ENCODE measurements at regions not wholly inside any gene's neighbourhood (a gene's known extent, or its start where the extent isn't known, plus 50 kb on each side); places are given as distances from the start of the nearest gene placed in this dataset.

- Histone ChIP-seq H3K27me3 (ENCODE audit: insufficient read depth, low read length, poor library complexity, severe bottlenecking) (no peaks in the 10 kb centered on the region), H3K9me2 (replicated peaks; ENCODE audit: low read depth, low read length) (no peaks in the 10 kb centered on the region), H3K4me2 (ENCODE audit: low read depth, low read length, poor library complexity, severe bottlenecking) (peak overlapping the region; percentile 43), H3K4me1 (ENCODE audit: insufficient read depth, low read length, poor library complexity, severe bottlenecking) (peaks cover 22% of the 10 kb centered on the region), H4K20me1 (ENCODE audit: insufficient read depth, low read length, poor library complexity, severe bottlenecking) (no peaks in the 10 kb centered on the region), H3F3A (ENCODE audit: low read depth) (no peaks in the 10 kb centered on the region), H3K36me3 (ENCODE audit: insufficient read depth, low read length) (no peaks in the 10 kb centered on the region), H2AFZ (ENCODE audit: low read length) (0 out of 2 replicates have a peak overlapping the region, but pooled peaks have one; percentile 6), H3K79me2 (ENCODE audit: insufficient read depth, low read length) (no peaks in the 10 kb centered on the region; the same call in 1 of the 2 replicates), H3K9ac (ENCODE audit: low read depth, low read length, poor library complexity, severe bottlenecking) (peak overlapping the region; percentile 60), H3K4me3 (ENCODE audit: low read length, poor library complexity, severe bottlenecking) (peak overlapping the region; percentile 53), H3K9me3 (ENCODE audit: insufficient read depth, low read depth, low read length) (no peaks in the 10 kb centered on the region)
- TF ChIP-seq, protein P1, sequence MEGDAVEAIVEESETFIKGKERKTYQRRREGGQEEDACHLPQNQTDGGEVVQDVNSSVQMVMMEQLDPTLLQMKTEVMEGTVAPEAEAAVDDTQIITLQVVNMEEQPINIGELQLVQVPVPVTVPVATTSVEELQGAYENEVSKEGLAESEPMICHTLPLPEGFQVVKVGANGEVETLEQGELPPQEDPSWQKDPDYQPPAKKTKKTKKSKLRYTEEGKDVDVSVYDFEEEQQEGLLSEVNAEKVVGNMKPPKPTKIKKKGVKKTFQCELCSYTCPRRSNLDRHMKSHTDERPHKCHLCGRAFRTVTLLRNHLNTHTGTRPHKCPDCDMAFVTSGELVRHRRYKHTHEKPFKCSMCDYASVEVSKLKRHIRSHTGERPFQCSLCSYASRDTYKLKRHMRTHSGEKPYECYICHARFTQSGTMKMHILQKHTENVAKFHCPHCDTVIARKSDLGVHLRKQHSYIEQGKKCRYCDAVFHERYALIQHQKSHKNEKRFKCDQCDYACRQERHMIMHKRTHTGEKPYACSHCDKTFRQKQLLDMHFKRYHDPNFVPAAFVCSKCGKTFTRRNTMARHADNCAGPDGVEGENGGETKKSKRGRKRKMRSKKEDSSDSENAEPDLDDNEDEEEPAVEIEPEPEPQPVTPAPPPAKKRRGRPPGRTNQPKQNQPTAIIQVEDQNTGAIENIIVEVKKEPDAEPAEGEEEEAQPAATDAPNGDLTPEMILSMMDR (conservative IDR thresholded peaks at IDR 0.05; ENCODE audit: low read length) = no peak
- no peak for TF ChIP-seq EZH2phosphoT487 (IDR thresholded peaks at IDR 0.05; ENCODE audit: borderline replicate concordance)
Measured at GRCh38 chr7:26525398-26526264, 234.0 kb downstream of the SNX10 start.

DNA sequence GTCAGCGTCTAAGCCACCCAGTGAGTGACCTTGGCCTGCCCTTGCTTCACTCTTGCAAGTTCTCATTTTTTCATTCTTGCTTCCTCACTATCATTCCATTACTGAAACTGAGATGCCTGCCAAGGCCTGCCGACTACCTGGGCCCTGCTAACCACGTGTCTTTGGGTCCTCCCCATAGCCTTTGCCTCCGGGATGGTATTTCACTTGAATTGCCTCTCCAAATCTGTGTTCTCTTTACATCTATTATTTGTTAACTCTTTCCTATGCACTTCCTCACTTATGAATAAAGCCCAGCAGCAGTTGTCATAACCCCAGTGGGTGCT, 234.6 kb downstream of the SNX10 start:
- Histone ChIP-seq H3K9me3 (ENCODE audit: insufficient read depth, low read depth, low read length) (no peaks in the 10 kb centered on the region), H3K4me2 (ENCODE audit: low read depth, low read length, poor library complexity, severe bottlenecking) (peak overlapping the region; percentile 43), H3F3A (ENCODE audit: low read depth) (no peaks in the 10 kb centered on the region), H3K27me3 (ENCODE audit: insufficient read depth, low read length, poor library complexity, severe bottlenecking) (no peaks in the 10 kb centered on the region), H3K9ac (ENCODE audit: low read depth, low read length, poor library complexity, severe bottlenecking) (peak overlapping the region; percentile 60), H3K9me2 (replicated peaks; ENCODE audit: low read depth, low read length) (no peaks in the 10 kb centered on the region), H2AFZ (ENCODE audit: low read length) (no peak overlapping the region), H3K36me3 (ENCODE audit: insufficient read depth, low read length) (no peaks in the 10 kb centered on the region), H3K4me3 (ENCODE audit: low read length, poor library complexity, severe bottlenecking) (peak overlapping the region; percentile 53), H3K79me2 (ENCODE audit: insufficient read depth, low read length) (no peaks in the 10 kb centered on the region; the same call in 1 of the 2 replicates), H4K20me1 (ENCODE audit: insufficient read depth, low read length, poor library complexity, severe bottlenecking) (no peaks in the 10 kb centered on the region), H3K4me1 (ENCODE audit: insufficient read depth, low read length, poor library complexity, severe bottlenecking) (peaks cover 25% of the 10 kb centered on the region)
- TF ChIP-seq, protein P1 (conservative IDR thresholded peaks at IDR 0.05; ENCODE audit: low read length) = no peak
- no peak for TF ChIP-seq EZH2phosphoT487 (IDR thresholded peaks at IDR 0.05; ENCODE audit: borderline replicate concordance)

GRCh38 chr7:26531926-26532325, 240.3 kb downstream of the SNX10 start:
- peaks cover 13% of the 10 kb centered on the region; the same call in 1 of the 2 replicates for H3K79me2 ChIP-seq (ENCODE audit: insufficient read depth, low read length)
- peaks cover 62% of the 10 kb centered on the region for H3K4me1 ChIP-seq (ENCODE audit: insufficient read depth, low read length, poor library complexity, severe bottlenecking)
- peak overlapping the region; percentile 88 for H3K9ac ChIP-seq (ENCODE audit: low read depth, low read length, poor library complexity, severe bottlenecking)
- H3K36me3 ChIP-seq (ENCODE audit: insufficient read depth, low read length) = no peaks in the 10 kb centered on the region
- no peaks in the 10 kb centered on the region for H3K27me3 ChIP-seq (ENCODE audit: insufficient read depth, low read length, poor library complexity, severe bottlenecking)
- no peak overlapping the region for H2AFZ ChIP-seq (ENCODE audit: low read length)
- H3K9me3 ChIP-seq (ENCODE audit: insufficient read depth, low read depth, low read length) = no peaks in the 10 kb centered on the region
- H3K4me2 ChIP-seq (ENCODE audit: low read depth, low read length, poor library complexity, severe bottlenecking) = peak overlapping the region; percentile 86
- TF ChIP-seq EZH2phosphoT487 (IDR thresholded peaks at IDR 0.05; ENCODE audit: borderline replicate concordance) = no peak
- TF ChIP-seq, protein P1 (conservative IDR thresholded peaks at IDR 0.05; ENCODE audit: low read length) = no peak
- peak overlapping the region; percentile 18 for H3K4me3 ChIP-seq (ENCODE audit: low read length, poor library complexity, severe bottlenecking)
- H3F3A ChIP-seq (ENCODE audit: low read depth) = peaks cover 4% of the 10 kb centered on the region; the same call in 1 of the 2 replicates
- H4K20me1 ChIP-seq (ENCODE audit: insufficient read depth, low read length, poor library complexity, severe bottlenecking) = no peaks in the 10 kb centered on the region
- no peaks in the 10 kb centered on the region for H3K9me2 ChIP-seq (replicated peaks; ENCODE audit: low read depth, low read length)
